ENCODE measurements at regions not wholly inside any gene's neighbourhood (a gene's known extent, or its start where the extent isn't known, plus 50 kb on each side); places are given as distances from the start of the nearest gene placed in this dataset.

DNA sequence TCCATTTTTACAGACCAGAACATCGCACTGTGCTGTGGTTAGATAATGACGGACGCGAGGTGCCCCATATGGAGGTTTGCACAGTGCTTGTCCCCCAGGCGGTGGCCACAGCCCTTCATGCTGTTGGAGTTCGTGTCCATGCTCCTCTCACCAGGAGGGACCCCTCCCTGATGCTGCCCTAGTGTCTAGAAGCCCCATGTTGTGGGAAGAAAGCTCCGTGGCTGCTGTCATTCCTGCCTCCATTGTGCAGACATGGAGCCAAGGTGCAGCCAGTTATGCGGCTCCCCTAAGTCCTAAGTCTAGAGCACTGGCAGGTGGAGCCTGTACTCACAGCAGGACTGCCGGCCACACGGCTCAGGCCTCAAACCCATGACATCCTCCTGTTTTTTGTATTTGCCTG, 464.9 kb downstream of the EIPR1 start:
- TF ChIP-seq EZH2phosphoT487 (IDR thresholded peaks at IDR 0.05; ENCODE audit: low read depth): no peak
- TF ChIP-seq, protein P1, sequence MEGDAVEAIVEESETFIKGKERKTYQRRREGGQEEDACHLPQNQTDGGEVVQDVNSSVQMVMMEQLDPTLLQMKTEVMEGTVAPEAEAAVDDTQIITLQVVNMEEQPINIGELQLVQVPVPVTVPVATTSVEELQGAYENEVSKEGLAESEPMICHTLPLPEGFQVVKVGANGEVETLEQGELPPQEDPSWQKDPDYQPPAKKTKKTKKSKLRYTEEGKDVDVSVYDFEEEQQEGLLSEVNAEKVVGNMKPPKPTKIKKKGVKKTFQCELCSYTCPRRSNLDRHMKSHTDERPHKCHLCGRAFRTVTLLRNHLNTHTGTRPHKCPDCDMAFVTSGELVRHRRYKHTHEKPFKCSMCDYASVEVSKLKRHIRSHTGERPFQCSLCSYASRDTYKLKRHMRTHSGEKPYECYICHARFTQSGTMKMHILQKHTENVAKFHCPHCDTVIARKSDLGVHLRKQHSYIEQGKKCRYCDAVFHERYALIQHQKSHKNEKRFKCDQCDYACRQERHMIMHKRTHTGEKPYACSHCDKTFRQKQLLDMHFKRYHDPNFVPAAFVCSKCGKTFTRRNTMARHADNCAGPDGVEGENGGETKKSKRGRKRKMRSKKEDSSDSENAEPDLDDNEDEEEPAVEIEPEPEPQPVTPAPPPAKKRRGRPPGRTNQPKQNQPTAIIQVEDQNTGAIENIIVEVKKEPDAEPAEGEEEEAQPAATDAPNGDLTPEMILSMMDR (IDR thresholded peaks at IDR 0.05; ENCODE audit: low read depth, low read length): no peak
- Histone ChIP-seq H3K36me3 (replicated peaks; ENCODE audit: low read depth, low read length) (no peaks in the 10 kb centered on the region), H3K27me3 (ENCODE audit: low read depth, low read length) (no peaks in the 10 kb centered on the region), H3K9ac (ENCODE audit: low read length) (no peak overlapping the region), H2AFZ (ENCODE audit: low read depth, low read length) (no peak overlapping the region), H3K4me2 (ENCODE audit: low read length) (no peak overlapping the region), H3K4me3 (ENCODE audit: low read length) (no peak overlapping the region), H3K79me2 (ENCODE audit: low read length) (no peaks in the 10 kb centered on the region), H4K20me1 (ENCODE audit: insufficient read depth, low read length) (no peaks in the 10 kb centered on the region), H3K27ac (ENCODE audit: low read length) (no peak overlapping the region), H3K4me1 (ENCODE audit: low read length) (no peaks in the 10 kb centered on the region), H3K9me3 (ENCODE audit: insufficient read depth, low read length) (no peaks in the 10 kb centered on the region)

- no peaks in the 10 kb centered on the region for H3K79me2 ChIP-seq (ENCODE audit: low read length)
- no peaks in the 10 kb centered on the region for H3K9me3 ChIP-seq (ENCODE audit: insufficient read depth, low read length)
- no peaks in the 10 kb centered on the region for H3K36me3 ChIP-seq (replicated peaks; ENCODE audit: low read depth, low read length)
- H3K4me1 ChIP-seq (ENCODE audit: low read length): no peaks in the 10 kb centered on the region
- TF ChIP-seq, protein P1 (IDR thresholded peaks at IDR 0.05; ENCODE audit: low read depth, low read length): no peak
- no peak for TF ChIP-seq EZH2phosphoT487 (IDR thresholded peaks at IDR 0.05; ENCODE audit: low read depth)
- no peak overlapping the region for H3K4me2 ChIP-seq (ENCODE audit: low read length)
- H4K20me1 ChIP-seq (ENCODE audit: insufficient read depth, low read length): no peaks in the 10 kb centered on the region
- H3K4me3 ChIP-seq (ENCODE audit: low read length): no peak overlapping the region
- no peak overlapping the region for H3K9ac ChIP-seq (ENCODE audit: low read length)
- H3K27me3 ChIP-seq (ENCODE audit: low read depth, low read length): no peaks in the 10 kb centered on the region
- H3K27ac ChIP-seq (ENCODE audit: low read length): no peak overlapping the region
- no peak overlapping the region for H2AFZ ChIP-seq (ENCODE audit: low read depth, low read length)
Measured at GRCh38 chr2:2912293-2912692, 465.3 kb downstream of the EIPR1 start.

- TF ChIP-seq EZH2phosphoT487 (IDR thresholded peaks at IDR 0.05; ENCODE audit: low read depth): no peak
- TF ChIP-seq, protein P1 (IDR thresholded peaks at IDR 0.05; ENCODE audit: low read depth, low read length): no peak
- Histone ChIP-seq H3K27ac (ENCODE audit: low read length) (no peak overlapping the region), H3K9me3 (ENCODE audit: insufficient read depth, low read length) (no peaks in the 10 kb centered on the region), H3K79me2 (ENCODE audit: low read length) (no peaks in the 10 kb centered on the region), H3K36me3 (replicated peaks; ENCODE audit: low read depth, low read length) (no peaks in the 10 kb centered on the region), H4K20me1 (ENCODE audit: insufficient read depth, low read length) (no peaks in the 10 kb centered on the region), H3K4me1 (ENCODE audit: low read length) (peaks cover 4% of the 10 kb centered on the region), H3K4me2 (ENCODE audit: low read length) (no peak overlapping the region), H2AFZ (ENCODE audit: low read depth, low read length) (no peak overlapping the region), H3K27me3 (ENCODE audit: low read depth, low read length) (no peaks in the 10 kb centered on the region), H3K9ac (ENCODE audit: low read length) (no peak overlapping the region), H3K4me3 (ENCODE audit: low read length) (no peak overlapping the region)
Measured at GRCh38 chr2:2910259-2910658, 467.4 kb downstream of the EIPR1 start.

- Histone ChIP-seq H3K27ac (ENCODE audit: low read length) (no peak overlapping the region), H4K20me1 (ENCODE audit: insufficient read depth, low read length) (no peaks in the 10 kb centered on the region), H3K27me3 (ENCODE audit: low read depth, low read length) (no peaks in the 10 kb centered on the region), H3K4me2 (ENCODE audit: low read length) (no peak overlapping the region), H2AFZ (ENCODE audit: low read depth, low read length) (no peak overlapping the region), H3K4me1 (ENCODE audit: low read length) (peaks cover 4% of the 10 kb centered on the region), H3K4me3 (ENCODE audit: low read length) (no peak overlapping the region), H3K9ac (ENCODE audit: low read length) (no peak overlapping the region), H3K36me3 (replicated peaks; ENCODE audit: low read depth, low read length) (no peaks in the 10 kb centered on the region), H3K9me3 (ENCODE audit: insufficient read depth, low read length) (no peaks in the 10 kb centered on the region), H3K79me2 (ENCODE audit: low read length) (no peaks in the 10 kb centered on the region)
- TF ChIP-seq, protein P1 (IDR thresholded peaks at IDR 0.05; ENCODE audit: low read depth, low read length): no peak
- no peak for TF ChIP-seq EZH2phosphoT487 (IDR thresholded peaks at IDR 0.05; ENCODE audit: low read depth)
Measured at GRCh38 chr2:2909086-2910035, 468.3 kb downstream of the EIPR1 start.
